Skeletal muscle satellite cell (primary cell): ENCODE measurements at regions not wholly inside any gene's neighbourhood (a gene's known extent, or its start where the extent isn't known, plus 50 kb on each side); places are given as distances from the start of the nearest gene placed in this dataset.
"Not testable (repeated sequence)": the region's sequence is repeated elsewhere in the genome, so short reads cannot be mapped to it uniquely, and the experiment has no call there.

Experiments used
- H3K27me3 ChIP-seq: 2 replicates; pipeline ENCODE4 v1.7.0; 2013; ENCODE audit warnings: low read length; ENCODE audit not compliant: control insufficient read depth, insufficient read depth
- H3K36me3 ChIP-seq: 2 replicates; pipeline ENCODE4 v1.7.0; 2013; ENCODE audit warnings: mild to moderate bottlenecking, control low read depth, low read length; ENCODE audit not compliant: insufficient read depth
- H3K4me1 ChIP-seq: 2 replicates; pipeline ENCODE4 v1.7.0; 2013; ENCODE audit warnings: low read length; ENCODE audit not compliant: control insufficient read depth, insufficient read depth
- H3K4me2 ChIP-seq: 2 replicates; pipeline ENCODE4 v1.7.0; 2013; ENCODE audit warnings: mild to moderate bottlenecking, low read length
- H3K4me3 ChIP-seq: 2 replicates; pipeline ENCODE4 v1.7.0; 2013; ENCODE audit warnings: low read length
- H3K9ac ChIP-seq: 2 replicates; pipeline ENCODE4 v1.7.0; 2013; ENCODE audit warnings: mild to moderate bottlenecking, low read depth, low read length, moderate library complexity
- H3K9me3 ChIP-seq: replicated peaks from 2 replicates; pipeline ENCODE4 v1.7.0; 2013; ENCODE audit warnings: mild to moderate bottlenecking, control low read depth, low read length

DNA sequence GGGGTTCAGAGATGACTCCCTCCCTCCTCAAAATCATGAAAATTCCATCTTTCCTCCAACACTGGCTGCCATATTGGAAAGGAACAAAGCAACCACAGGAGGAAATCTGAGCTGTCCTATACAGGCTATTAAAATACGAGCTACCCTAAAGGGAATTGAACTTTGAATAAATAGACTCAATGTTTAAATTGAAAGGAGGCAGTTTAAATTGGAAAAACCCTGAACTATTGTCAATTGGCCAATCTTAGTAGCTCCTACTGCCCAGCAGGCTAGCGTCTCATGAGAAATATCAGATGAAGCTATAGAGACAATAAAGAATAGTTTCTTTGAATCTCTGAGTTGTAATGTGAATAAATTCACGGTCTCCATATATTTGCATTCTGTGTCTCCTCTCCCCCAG, 85.4 kb upstream of the KCNE2 start:
- H3K27me3 ChIP-seq: peaks cover 40% of the 10 kb centered on the region
- no peaks in the 10 kb centered on the region for H3K36me3 ChIP-seq
- peaks cover 6% of the 10 kb centered on the region for H3K4me1 ChIP-seq
- no peak overlapping the region for H3K4me2 ChIP-seq
- no peaks in the 10 kb centered on the region for H3K9me3 ChIP-seq
- H3K9ac ChIP-seq: no peak overlapping the region
- no peak overlapping the region for H3K4me3 ChIP-seq

DNA sequence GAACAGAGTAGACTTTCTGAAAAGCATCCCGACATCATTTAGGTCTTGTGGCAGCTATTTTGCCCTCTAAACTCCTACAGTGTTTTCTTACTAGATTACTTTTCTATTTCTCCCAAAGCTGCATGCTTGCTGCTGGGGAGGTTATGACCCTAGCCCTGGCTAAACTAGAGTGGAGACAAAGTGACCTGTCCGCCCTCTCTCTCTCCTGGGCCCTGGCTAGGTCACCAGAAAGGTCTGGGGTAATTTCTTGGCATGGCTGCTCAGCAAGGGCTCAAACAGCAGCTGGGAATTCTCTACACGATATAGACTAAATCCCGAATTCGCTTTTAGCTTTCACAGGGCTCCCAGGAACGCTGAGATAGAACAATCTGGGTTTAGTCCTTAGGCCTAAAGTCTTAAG, 84.5 kb upstream of the KCNE2 start:
- no peaks in the 10 kb centered on the region for H3K36me3 ChIP-seq
- H3K9ac ChIP-seq: no peak overlapping the region
- peaks cover 41% of the 10 kb centered on the region for H3K27me3 ChIP-seq
- peaks cover 6% of the 10 kb centered on the region for H3K4me1 ChIP-seq
- no peaks in the 10 kb centered on the region for H3K9me3 ChIP-seq
- H3K4me2 ChIP-seq: no peak overlapping the region
- no peak overlapping the region for H3K4me3 ChIP-seq

- H3K4me1 ChIP-seq: peaks cover 6% of the 10 kb centered on the region
- H3K4me3 ChIP-seq: no peak overlapping the region
- H3K27me3 ChIP-seq: peaks cover 45% of the 10 kb centered on the region
- H3K9ac ChIP-seq: no peak overlapping the region
- H3K4me2 ChIP-seq: no peak overlapping the region
- no peaks in the 10 kb centered on the region for H3K9me3 ChIP-seq
- H3K36me3 ChIP-seq: no peaks in the 10 kb centered on the region
Observed at GRCh38 chr21:34279883-34280282, 83.9 kb upstream of the KCNE2 start.

DNA sequence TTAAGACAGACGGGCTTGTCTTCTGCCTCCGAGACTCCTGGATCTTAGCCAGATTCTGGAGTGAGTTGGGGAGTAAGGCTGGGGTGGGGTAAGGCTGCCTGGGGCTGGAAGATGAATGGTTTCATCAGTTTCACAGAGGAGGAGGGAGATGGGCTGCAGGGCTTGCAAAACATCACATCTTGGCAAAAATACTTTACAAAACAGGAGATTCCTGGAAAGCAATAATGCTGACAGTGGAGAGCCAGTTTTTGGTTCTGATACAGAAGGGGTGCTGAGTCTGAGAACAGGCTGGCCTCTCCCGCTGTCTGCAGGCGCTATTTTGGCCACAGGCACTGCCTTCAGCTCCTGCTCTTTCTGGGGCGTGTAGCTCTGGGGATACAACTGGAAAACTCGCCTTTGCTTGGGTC, 83.4 kb upstream of the KCNE2 start:
- peaks cover 46% of the 10 kb centered on the region for H3K27me3 ChIP-seq
- H3K4me1 ChIP-seq: peaks cover 6% of the 10 kb centered on the region
- H3K36me3 ChIP-seq: no peaks in the 10 kb centered on the region
- no peaks in the 10 kb centered on the region for H3K9me3 ChIP-seq
- no peak overlapping the region for H3K4me3 ChIP-seq
- no peak overlapping the region for H3K4me2 ChIP-seq
- H3K9ac ChIP-seq: no peak overlapping the region

DNA sequence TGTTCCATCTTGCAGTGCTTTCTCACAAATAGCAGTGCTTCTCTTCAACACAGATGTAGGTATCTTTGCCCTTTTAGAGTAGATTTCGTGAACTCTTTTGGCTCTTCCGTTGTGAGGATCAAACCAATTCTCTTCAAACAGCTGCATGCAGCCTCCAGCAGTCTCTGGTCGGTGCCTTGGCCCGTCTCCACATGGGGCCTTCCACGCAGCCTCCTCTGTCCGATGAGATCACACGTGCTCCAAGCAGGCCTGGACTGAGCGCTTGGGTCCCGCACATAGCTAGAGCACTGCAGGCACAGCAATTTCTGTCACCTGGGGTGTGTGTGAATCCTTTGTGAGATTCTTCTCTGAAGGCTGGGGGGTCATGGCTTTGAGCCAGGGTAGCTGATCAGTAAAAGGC, 82.8 kb upstream of the KCNE2 start:
- H3K27me3 ChIP-seq: peaks cover 46% of the 10 kb centered on the region
- peaks cover 6% of the 10 kb centered on the region for H3K4me1 ChIP-seq
- H3K4me2 ChIP-seq: no peak overlapping the region
- H3K9ac ChIP-seq: no peak overlapping the region
- H3K4me3 ChIP-seq: no peak overlapping the region
- H3K36me3 ChIP-seq: no peaks in the 10 kb centered on the region
- no peaks in the 10 kb centered on the region for H3K9me3 ChIP-seq

DNA sequence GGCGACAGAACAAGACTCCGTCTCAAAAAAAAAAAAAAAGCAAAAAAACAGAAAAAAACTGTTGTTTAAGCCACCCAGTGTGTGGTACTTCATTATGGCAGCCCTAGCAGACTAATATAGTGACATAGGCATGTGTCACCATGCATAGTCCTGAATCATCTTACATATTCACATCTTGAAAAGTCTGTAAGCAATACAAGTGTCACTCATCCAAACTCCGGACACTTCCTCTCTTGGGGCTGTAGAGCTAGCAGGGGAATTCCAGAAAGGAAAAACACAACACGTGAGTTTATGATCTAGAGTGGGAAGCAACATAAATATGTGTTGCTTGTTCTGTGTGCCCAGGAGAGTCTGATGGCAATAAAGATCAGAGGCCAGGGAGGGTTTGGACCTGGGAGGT, 81.6 kb upstream of the KCNE2 start:
- H3K27me3 ChIP-seq: peaks cover 46% of the 10 kb centered on the region
- no peaks in the 10 kb centered on the region for H3K9me3 ChIP-seq
- H3K9ac ChIP-seq: no peak overlapping the region
- no peaks in the 10 kb centered on the region for H3K36me3 ChIP-seq
- no peak overlapping the region for H3K4me3 ChIP-seq
- H3K4me1 ChIP-seq: peaks cover 6% of the 10 kb centered on the region
- no peak overlapping the region for H3K4me2 ChIP-seq

GRCh38 chr21:34284666-34285065, 79.1 kb upstream of the KCNE2 start:
- H3K27me3 ChIP-seq: peaks cover 30% of the 10 kb centered on the region
- H3K9ac ChIP-seq: no peak overlapping the region
- H3K36me3 ChIP-seq: no peaks in the 10 kb centered on the region
- no peak overlapping the region for H3K4me2 ChIP-seq
- no peaks in the 10 kb centered on the region for H3K9me3 ChIP-seq
- H3K4me1 ChIP-seq: peaks cover 6% of the 10 kb centered on the region
- H3K4me3 ChIP-seq: no peak overlapping the region

GRCh38 chr21:34288042-34288441, 75.8 kb upstream of the KCNE2 start:
- H3K9me3 ChIP-seq, H3K4me3 ChIP-seq, H3K4me1 ChIP-seq, H3K27me3 ChIP-seq, H3K4me2 ChIP-seq, H3K36me3 ChIP-seq, H3K9ac ChIP-seq: not testable (repeated sequence)

- peaks cover 1% of the 10 kb centered on the region for H3K27me3 ChIP-seq
- H3K4me3 ChIP-seq: no peak overlapping the region
- no peak overlapping the region for H3K9ac ChIP-seq
- H3K4me2 ChIP-seq: no peak overlapping the region
- no peaks in the 10 kb centered on the region for H3K36me3 ChIP-seq
- H3K4me1 ChIP-seq: no peaks in the 10 kb centered on the region
- H3K9me3 ChIP-seq: no peaks in the 10 kb centered on the region
Observed at GRCh38 chr21:34289856-34290255, 74.0 kb upstream of the KCNE2 start.

GRCh38 chr21:34296878-34297277, 66.9 kb upstream of the KCNE2 start:
- Histone ChIP-seq H3K9me3 (no peaks in the 10 kb centered on the region), H3K27me3 (peaks cover 27% of the 10 kb centered on the region), H3K9ac (no peak overlapping the region), H3K4me3 (no peak overlapping the region), H3K4me1 (no peaks in the 10 kb centered on the region), H3K4me2 (no peak overlapping the region), H3K36me3 (no peaks in the 10 kb centered on the region)

DNA sequence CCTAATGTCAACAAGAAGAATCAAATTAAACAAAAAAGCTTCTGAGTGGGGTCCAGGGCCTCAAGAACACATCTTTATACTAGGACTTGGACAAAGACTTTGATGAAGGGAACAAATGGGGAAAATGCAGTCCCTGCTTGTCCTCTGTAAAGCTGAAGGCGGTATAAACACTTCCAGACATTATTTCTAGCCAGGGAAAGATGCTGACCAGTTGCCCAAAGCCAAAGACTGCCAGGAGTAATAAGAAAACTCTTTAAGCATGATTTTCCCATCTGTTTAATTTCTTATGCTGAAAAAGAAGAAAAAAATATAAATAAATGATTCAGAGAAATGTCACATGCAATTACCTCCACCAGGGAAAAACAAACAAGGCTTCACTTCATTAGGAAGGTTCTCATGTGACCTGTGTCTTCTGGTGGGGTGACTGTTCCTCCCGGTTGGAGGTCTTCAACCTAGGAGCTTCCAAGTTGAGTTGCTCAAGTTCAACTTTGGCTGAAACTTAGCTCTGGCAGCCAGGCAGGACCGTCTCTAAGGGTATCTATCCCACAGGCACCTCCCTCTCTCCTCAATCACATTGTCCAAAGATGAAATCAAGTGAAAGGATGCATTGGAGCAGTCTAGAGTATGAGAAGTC, 65.2 kb upstream of the KCNE2 start:
- Histone ChIP-seq H3K4me1 (no peaks in the 10 kb centered on the region), H3K36me3 (no peaks in the 10 kb centered on the region)

DNA sequence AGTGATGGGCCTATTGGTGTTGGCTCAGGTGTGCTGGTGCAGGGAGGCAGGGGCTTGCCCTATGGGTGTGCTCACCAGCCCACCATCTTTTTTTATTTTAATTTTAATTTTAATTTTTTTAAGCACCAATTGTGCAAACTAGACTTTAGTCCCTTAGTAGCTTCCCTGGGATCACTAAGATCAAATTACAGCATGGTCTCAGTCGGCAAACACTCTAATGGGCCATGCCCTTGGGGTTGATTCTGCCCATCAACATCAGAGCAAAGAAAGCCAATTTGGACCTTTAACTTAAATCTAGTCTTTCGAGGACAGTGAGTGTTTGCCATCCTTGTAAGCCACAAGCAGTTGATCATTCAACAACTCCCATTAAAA, 64.7 kb upstream of the KCNE2 start:
- no peak overlapping the region for H3K4me2 ChIP-seq
- H3K4me1 ChIP-seq: no peaks in the 10 kb centered on the region
- no peaks in the 10 kb centered on the region for H3K36me3 ChIP-seq
- no peak overlapping the region for H3K9ac ChIP-seq
- no peak overlapping the region for H3K4me3 ChIP-seq
- peaks cover 34% of the 10 kb centered on the region for H3K27me3 ChIP-seq
- no peaks in the 10 kb centered on the region for H3K9me3 ChIP-seq

More for the DNA sequence above, 65.2 kb upstream of the KCNE2 start:
- no peak overlapping the region for H3K9ac ChIP-seq
- H3K9me3 ChIP-seq: no peaks in the 10 kb centered on the region
- H3K4me3 ChIP-seq: no peak overlapping the region
- no peak overlapping the region for H3K4me2 ChIP-seq
- peaks cover 29% of the 10 kb centered on the region for H3K27me3 ChIP-seq
